Osteocyte (in vitro differentiated cells): ENCODE measurements at regions not wholly inside any gene's neighbourhood (a gene's known extent, or its start where the extent isn't known, plus 50 kb on each side); places are given as distances from the start of the nearest gene placed in this dataset.

Experiments
- DNase-seq: peaks from one replicate; pipeline ENCODE4 v3.0.0; 2021; ENCODE audit warnings: mixed read lengths; ENCODE audit not compliant: unreplicated experiment; ENCODE audit errors: extremely low spot score
- H3K27ac Mint-ChIP-seq: one replicate; pipeline ENCODE4 v1.8.0; 2021; ENCODE audit warnings: mild to moderate bottlenecking, mixed read lengths; ENCODE audit not compliant: unreplicated experiment
- H3K27me3 Mint-ChIP-seq: one replicate; pipeline ENCODE4 v1.8.0; 2021; ENCODE audit warnings: mixed read lengths; ENCODE audit not compliant: unreplicated experiment
- H3K36me3 Mint-ChIP-seq: one replicate; pipeline ENCODE4 v1.8.0; 2021; ENCODE audit warnings: mixed read lengths; ENCODE audit not compliant: unreplicated experiment
- H3K4me1 Mint-ChIP-seq: one replicate; pipeline ENCODE4 v1.8.0; 2021; ENCODE audit warnings: mixed read lengths; ENCODE audit not compliant: unreplicated experiment
- H3K4me3 Mint-ChIP-seq: one replicate; pipeline ENCODE4 v1.8.0; 2021; ENCODE audit warnings: mild to moderate bottlenecking, moderate library complexity, mixed read lengths; ENCODE audit not compliant: unreplicated experiment
- H3K9me3 Mint-ChIP-seq: one replicate; pipeline ENCODE4 v1.8.0; 2021; ENCODE audit warnings: mixed read lengths; ENCODE audit not compliant: unreplicated experiment
- TF ChIP-seq, protein P1 (sequence below): fragments of 200-600 bp; sonication (generic); IDR thresholded peaks from 2 replicates; pipeline ENCODE4 v1.5.0; 2021; ENCODE audit warnings: antibody characterized with exemption, mild to moderate bottlenecking, moderate library complexity

- H3K9me3 Mint-ChIP-seq = peaks cover 34% of the 10 kb centered on the region
- TF ChIP-seq, protein P1, sequence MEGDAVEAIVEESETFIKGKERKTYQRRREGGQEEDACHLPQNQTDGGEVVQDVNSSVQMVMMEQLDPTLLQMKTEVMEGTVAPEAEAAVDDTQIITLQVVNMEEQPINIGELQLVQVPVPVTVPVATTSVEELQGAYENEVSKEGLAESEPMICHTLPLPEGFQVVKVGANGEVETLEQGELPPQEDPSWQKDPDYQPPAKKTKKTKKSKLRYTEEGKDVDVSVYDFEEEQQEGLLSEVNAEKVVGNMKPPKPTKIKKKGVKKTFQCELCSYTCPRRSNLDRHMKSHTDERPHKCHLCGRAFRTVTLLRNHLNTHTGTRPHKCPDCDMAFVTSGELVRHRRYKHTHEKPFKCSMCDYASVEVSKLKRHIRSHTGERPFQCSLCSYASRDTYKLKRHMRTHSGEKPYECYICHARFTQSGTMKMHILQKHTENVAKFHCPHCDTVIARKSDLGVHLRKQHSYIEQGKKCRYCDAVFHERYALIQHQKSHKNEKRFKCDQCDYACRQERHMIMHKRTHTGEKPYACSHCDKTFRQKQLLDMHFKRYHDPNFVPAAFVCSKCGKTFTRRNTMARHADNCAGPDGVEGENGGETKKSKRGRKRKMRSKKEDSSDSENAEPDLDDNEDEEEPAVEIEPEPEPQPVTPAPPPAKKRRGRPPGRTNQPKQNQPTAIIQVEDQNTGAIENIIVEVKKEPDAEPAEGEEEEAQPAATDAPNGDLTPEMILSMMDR = no peak
- H3K27me3 Mint-ChIP-seq = no peaks in the 10 kb centered on the region
- H3K36me3 Mint-ChIP-seq = no peaks in the 10 kb centered on the region
- no peak overlapping the region for H3K27ac Mint-ChIP-seq
- DNase-seq = no peak
- H3K4me1 Mint-ChIP-seq = no peaks in the 10 kb centered on the region
- H3K4me3 Mint-ChIP-seq = no peak overlapping the region
Measured at GRCh38 chr9:24413651-24414050, 132.0 kb downstream of the IZUMO3 start.

GRCh38 chr9:24398466-24398865 is 147.2 kb downstream of the IZUMO3 start:
- no peaks in the 10 kb centered on the region for H3K9me3 Mint-ChIP-seq
- H3K36me3 Mint-ChIP-seq = no peaks in the 10 kb centered on the region
- no peak overlapping the region for H3K27ac Mint-ChIP-seq
- no peak for DNase-seq
- H3K27me3 Mint-ChIP-seq = no peaks in the 10 kb centered on the region
- no peaks in the 10 kb centered on the region for H3K4me1 Mint-ChIP-seq
- no peak overlapping the region for H3K4me3 Mint-ChIP-seq
- TF ChIP-seq, protein P1 = no peak

- TF ChIP-seq, protein P1 = no peak
- peaks cover 33% of the 10 kb centered on the region for H3K9me3 Mint-ChIP-seq
- no peaks in the 10 kb centered on the region for H3K4me1 Mint-ChIP-seq
- no peak for DNase-seq
- no peak overlapping the region for H3K27ac Mint-ChIP-seq
- no peaks in the 10 kb centered on the region for H3K27me3 Mint-ChIP-seq
- H3K4me3 Mint-ChIP-seq = no peak overlapping the region
- no peaks in the 10 kb centered on the region for H3K36me3 Mint-ChIP-seq
Measured at GRCh38 chr9:24391095-24391494, 154.6 kb downstream of the IZUMO3 start.

GRCh38 chr9:24385077-24385476 is 160.6 kb downstream of the IZUMO3 start:
- TF ChIP-seq, protein P1 = no peak
- no peaks in the 10 kb centered on the region for H3K4me1 Mint-ChIP-seq
- no peak overlapping the region for H3K27ac Mint-ChIP-seq
- H3K27me3 Mint-ChIP-seq = no peaks in the 10 kb centered on the region
- no peak overlapping the region for H3K4me3 Mint-ChIP-seq
- H3K36me3 Mint-ChIP-seq = no peaks in the 10 kb centered on the region
- DNase-seq = no peak
- peaks cover 44% of the 10 kb centered on the region for H3K9me3 Mint-ChIP-seq

GRCh38 chr9:24382566-24382965 is 163.1 kb downstream of the IZUMO3 start:
- Mint-ChIP-seq H3K27ac (no peak overlapping the region), H3K27me3 (no peaks in the 10 kb centered on the region), H3K36me3 (no peaks in the 10 kb centered on the region), H3K9me3 (peaks cover 34% of the 10 kb centered on the region), H3K4me3 (no peak overlapping the region), H3K4me1 (no peaks in the 10 kb centered on the region)
- TF ChIP-seq, protein P1 = no peak
- DNase-seq = no peak
